PC-9 (cell line): ENCODE measurements at regions not wholly inside any gene's neighbourhood (a gene's known extent, or its start where the extent isn't known, plus 50 kb on each side); places are given as distances from the start of the nearest gene placed in this dataset.

Experiments used
- EZH2 ChIP-seq: fragments of 200-600 bp; sonication (generic); IDR thresholded peaks from 2 replicates; pipeline ENCODE4 v1.8.0; 2017; ENCODE audit warnings: antibody characterized with exemption, low read depth
- TF ChIP-seq, protein P1 (sequence below): fragments of 200-600 bp; sonication (generic); conservative IDR thresholded peaks from 2 replicates; pipeline ENCODE4 v1.6.1; 2017; ENCODE audit warnings: mixed run types, antibody characterized with exemption, mild to moderate bottlenecking, moderate library complexity

DNA sequence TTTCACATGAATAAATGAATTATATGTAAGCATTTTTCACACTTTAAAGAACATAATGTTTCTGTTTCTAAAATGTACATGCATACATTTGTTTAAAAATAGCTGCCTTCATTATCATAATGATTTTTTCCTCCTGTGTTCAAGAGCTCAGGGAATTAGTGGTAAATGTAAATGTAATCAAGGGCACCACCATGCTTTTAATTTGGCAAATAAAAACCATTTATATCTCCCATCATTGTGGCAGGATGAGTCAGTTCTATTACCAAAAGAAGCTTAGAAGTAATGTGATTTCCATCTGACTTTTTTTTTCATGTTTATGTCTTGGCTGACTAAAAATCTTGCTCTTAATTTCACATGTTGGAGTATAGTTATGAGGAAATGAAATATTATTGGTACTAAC lies 176.1 kb downstream of the GXYLT1 start:
- TF ChIP-seq, protein P1, sequence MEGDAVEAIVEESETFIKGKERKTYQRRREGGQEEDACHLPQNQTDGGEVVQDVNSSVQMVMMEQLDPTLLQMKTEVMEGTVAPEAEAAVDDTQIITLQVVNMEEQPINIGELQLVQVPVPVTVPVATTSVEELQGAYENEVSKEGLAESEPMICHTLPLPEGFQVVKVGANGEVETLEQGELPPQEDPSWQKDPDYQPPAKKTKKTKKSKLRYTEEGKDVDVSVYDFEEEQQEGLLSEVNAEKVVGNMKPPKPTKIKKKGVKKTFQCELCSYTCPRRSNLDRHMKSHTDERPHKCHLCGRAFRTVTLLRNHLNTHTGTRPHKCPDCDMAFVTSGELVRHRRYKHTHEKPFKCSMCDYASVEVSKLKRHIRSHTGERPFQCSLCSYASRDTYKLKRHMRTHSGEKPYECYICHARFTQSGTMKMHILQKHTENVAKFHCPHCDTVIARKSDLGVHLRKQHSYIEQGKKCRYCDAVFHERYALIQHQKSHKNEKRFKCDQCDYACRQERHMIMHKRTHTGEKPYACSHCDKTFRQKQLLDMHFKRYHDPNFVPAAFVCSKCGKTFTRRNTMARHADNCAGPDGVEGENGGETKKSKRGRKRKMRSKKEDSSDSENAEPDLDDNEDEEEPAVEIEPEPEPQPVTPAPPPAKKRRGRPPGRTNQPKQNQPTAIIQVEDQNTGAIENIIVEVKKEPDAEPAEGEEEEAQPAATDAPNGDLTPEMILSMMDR, result no peak
- TF ChIP-seq EZH2, result no peak
